GM19023 (cell line): ENCODE measurements at regions not wholly inside any gene's neighbourhood (a gene's known extent, or its start where the extent isn't known, plus 50 kb on each side); places are given as distances from the start of the nearest gene placed in this dataset.
"Not testable (repeated sequence)": the region's sequence is repeated elsewhere in the genome, so short reads cannot be mapped to it uniquely, and the experiment has no call there.

Experiments
- ATAC-seq: cut with Tn5 transposase; IDR thresholded peaks from one replicate; pipeline ENCODE4 v1.9.1; 2021; ENCODE audit warnings: mild to moderate bottlenecking, moderate library complexity; ENCODE audit not compliant: unreplicated experiment

DNA sequence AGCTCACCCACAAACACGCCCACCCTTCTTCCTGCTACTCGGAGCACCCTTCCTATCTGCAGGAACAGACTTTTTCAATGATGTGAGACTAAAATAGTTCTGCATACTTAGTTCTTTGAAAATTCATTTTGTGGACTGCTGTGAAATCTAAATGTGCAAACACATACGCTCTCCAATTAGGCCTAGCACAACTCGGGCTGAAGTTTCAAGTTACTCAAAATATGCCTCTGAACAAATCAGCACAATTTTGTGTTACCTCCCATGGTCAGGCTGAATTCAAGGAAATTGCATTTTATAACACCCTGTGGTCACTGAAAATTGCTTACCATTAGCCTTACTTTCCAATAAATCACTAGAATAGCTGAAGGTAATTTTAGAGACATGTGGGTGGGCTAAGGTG lies 323.8 kb upstream of the ADCY2 start:
- no peak for ATAC-seq

DNA sequence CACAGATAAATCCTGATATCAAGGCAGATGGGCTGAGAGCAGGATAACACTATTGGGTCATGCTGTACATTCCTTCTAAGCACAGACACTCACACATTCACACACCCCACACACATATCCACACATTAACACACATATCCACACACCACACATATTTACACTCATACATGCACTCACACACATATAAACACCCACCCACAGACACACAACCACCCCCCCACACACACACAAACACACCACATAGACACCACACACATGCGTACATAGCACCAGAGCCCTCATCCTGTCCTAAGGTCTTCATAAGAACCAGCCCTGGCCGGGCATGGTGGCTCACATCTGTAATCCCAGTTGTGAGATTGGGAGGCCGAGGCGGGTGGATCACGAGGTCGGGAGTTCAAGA lies 322.3 kb upstream of the ADCY2 start:
- ATAC-seq: no peak

DNA sequence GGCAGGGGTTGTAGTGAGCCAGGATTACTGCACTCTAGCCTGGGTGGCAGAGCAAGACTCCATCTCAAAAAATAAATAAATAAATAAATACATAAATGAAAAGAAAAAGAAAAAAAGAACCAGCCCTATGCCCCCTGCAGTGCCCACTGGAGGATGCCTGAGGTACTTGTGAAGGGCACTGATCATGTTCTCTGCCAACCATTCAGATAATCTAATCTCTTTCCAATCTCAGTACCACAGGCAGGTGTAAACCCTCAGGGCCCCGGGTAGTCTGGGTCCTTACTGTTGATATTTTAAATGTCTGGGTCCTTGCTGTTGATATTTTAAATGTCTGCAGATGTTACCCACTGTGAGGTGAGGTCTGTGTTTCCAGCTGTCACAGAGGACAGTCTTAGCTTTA lies 321.8 kb upstream of the ADCY2 start:
- no peak for ATAC-seq

DNA sequence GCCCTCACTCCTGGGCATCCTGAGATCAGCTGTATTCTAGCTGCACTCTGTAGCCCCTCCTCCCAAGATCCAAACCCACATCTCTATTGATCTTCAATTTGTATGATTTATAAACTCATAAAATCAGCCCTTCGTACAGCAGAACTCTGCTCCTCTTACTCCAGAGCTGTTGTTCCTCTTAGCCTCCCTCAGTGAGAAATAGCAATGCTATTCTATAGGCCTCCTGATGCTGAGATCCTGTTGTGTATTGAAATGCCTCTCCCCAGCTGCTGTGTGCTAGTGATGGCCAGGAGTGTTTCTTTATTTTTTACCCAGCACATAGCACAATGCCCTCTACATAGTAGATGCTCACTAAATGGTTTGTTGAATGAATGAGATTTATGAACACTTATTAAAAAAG lies 320.5 kb upstream of the ADCY2 start:
- no peak for ATAC-seq

DNA sequence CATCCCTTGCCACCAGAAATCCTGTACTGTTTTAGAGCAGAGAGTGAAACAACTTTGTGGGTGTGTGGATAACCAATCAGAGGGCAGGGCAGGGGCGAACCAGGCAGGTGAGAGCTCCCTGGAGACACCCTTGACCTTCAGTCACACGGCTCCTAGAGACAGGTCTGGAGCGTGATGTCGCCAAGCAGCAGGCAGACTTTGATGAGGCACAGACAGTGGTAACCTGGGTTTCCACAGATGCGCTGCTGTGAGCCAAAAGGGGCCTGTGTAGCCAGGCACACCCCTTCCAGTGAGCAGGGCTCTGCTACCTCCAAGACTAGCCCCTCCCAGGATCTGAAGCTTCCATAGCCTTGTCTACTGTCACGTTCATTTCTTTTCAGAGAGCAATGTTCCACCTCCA lies 317.8 kb upstream of the ADCY2 start:
- ATAC-seq: no peak

DNA sequence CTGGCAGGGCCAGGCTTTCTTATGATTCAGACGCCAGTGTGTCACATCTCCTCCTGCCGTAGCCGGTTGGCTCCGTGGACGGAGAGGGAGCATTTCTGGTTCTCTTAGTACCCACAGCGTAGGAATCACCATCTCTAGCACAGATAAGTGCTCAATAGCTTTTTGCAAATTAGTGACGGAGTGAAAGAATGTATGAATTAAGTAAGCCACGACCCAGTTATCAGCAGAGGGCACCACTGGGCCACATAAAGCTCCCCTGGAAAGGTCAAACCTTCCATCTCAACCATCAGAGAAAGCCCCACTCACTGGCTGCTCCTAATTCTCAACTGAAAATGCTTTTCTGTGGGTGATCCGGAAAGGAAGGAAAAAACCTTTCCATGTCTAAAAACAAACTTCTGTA lies 317.0 kb upstream of the ADCY2 start:
- no peak for ATAC-seq

DNA sequence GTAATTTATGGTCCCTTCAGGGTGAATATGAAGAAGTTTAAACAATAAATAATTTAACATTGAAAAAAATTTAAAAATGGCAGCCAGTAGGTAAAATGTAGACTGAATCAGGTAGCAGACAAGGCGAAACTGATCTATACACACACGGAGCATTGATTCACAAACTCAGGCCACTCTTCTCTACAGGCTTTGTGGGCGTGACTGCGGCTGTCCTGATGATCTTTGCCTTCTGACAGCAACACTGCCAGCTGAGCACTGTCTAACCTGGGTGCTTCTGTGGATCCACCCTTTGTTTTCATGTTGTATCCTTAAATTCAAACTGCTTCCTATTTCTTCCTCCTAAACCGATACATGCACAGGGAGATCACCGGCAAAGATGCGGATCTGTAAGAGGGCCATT lies 315.4 kb upstream of the ADCY2 start:
- ATAC-seq: no peak

DNA sequence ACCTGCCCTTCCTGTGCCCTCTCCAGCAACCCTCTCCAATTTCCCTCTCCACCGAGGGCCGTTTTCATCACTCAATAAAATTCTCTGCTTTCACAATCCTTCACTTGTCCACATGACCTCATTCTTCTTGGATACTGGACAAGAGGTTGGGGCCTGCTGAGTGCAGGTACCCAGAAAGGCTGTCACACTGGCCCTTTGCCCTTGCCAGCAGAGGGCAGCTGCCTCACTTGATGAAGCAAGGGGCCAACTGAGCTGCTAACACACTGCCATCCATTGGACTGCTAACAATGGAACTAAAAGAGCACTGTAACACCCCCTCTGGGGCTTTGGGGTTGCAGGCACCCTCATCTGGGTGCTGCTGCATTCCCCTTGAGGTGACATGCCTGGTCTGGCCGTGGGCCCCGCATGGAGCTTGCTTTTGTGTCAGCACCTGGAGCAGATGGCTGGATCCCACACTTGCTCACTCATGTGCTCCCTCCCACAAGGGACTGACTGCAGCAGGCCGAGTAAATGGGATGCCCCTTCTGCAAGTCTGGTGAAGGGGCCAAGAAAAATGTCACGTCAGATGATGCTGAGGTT lies 308.1 kb upstream of the ADCY2 start:
- ATAC-seq: no peak

DNA sequence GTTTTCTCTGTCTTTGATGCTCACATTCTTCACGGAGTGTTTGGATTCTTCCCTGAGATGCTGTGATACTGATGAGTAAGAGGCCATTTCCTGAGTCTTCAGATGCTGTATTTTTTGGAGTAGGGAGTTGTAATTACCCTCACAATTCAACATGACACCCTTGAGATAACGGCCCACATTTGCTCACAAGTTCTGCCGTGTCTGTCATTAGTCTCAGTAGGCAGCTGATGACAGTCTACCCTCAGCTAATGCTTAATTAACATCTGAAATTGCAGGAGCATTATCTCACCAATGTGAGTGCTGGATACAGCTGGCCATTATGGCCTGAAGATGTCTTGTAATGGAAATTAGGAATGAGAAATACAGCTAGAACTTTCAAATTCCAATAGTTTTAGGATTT lies 307.1 kb upstream of the ADCY2 start:
- ATAC-seq: no peak

DNA sequence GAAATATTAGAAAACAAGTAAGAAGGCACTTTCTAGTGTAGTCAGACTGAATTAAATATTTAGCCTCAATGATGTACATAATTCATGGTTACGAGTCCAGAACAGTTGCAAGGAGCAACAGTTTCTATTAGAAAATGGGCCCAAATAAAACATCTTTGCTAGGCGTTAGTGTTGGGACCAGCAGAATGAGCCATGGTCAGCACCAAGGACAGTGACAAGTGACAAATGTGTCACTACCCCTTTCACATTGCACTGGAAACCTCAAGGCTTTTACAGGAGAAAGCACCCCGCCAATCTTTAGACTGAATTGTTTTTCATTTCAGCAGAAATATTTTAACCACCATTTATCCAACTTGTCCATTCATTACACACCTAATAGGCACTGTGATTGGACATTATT lies 301.3 kb upstream of the ADCY2 start:
- no peak for ATAC-seq

DNA sequence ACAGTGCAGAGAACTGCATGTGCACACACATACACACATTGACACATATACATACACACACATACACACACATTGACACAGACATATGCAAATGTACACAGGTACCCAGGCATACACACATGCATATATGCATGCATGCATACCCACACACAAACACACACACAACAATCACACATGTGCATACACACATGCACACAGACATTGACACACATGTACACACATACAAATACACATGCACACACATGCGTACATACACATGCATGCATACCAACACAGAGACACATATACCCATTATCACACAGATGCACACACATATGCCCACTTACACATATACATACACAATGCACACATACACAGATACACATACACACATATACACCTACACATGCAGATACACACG lies 299.6 kb upstream of the ADCY2 start:
- no peak for ATAC-seq

DNA sequence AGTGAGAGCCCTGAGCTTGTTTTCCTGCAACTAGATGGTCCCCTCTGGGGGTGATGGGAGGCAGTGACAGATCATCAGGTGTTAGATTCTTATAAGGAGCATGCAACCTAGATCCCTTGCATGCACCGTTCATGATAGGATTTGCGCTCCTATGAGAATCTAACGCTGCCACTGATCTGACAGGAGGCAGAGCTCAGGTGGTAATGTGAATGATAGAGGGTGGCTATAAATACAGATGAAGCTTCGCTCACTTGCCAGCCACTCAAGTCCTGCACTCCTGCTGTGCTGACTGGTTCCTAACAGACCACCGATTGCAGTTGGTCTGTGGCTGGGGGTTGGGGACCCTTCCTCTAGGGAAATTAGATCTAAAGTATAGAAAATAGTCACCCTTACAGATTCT lies 290.6 kb upstream of the ADCY2 start:
- ATAC-seq: no peak

DNA sequence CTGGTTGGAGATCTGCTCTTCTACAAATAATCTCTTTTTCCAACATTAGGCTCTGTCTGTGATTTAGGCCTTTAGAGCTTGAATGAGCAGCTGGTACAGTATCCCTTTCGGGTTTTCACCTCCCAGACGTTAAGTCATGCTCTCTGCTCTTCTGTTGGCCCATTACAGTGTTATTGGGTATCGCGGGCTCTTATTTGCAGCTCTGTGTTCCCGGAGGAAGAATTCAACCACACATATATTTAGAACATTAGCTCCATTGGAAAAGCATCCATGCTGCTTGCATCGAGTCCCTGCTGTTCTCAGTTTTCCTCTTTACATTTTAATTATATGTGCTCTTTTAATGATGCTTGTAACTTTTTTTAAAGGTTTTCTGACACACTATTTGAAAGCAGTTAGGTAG lies 278.0 kb upstream of the ADCY2 start:
- ATAC-seq: no peak

DNA sequence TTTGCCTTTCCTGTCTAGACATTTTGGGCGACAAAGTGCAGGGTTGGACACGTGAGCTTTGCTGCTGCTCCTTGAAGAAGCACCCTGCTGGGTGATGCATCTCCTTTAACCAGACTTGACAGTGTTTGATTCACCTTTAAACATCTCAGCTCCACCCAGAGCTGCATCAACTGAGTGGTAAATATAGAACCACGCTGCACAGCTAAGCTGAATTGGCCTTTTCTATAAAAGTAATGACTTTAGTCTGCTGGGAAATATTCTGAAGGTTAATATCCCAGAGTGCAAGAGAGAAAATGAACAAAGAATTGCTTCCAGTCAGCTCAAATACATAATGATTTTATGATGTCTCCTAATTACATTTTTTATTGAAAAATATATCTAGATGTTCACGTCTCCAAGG lies 264.3 kb upstream of the ADCY2 start:
- ATAC-seq: no peak

DNA sequence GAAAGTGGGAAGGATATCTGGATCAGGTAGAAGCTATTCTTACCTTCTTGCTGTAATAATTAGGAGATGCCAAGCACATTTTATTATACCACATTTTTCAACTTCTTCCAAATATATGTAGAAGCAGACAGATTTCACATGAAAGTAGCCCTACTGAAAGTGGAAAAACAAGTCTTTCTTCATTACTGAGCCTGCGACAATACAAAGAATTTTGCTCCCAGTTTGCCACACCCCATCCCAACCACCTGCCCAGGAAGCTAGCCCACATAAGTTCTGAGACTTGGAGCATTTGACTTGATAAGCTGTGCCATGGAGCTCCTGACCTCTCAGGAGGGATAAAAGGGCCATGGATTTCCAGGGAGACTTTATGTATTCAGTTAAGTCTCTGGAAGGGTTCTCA lies 249.1 kb upstream of the ADCY2 start:
- no peak for ATAC-seq

DNA sequence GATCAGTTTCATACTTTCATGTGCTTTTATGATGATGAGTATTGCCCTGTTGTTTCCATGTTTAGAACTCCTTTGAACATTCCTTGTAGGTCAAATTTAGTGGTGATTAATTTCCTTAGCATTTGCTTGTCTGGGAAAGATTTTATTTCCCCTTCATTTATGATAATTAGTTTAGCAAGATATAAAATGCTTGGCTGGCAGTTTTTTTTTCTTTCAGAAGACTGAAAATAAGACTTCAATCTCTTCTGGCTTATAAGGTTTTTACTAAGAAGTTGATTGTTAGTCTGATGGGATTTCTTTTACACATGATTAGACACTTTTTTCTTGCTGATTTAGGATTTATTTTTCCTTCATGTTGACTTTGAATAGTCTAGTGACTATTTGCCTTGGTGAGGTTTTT lies 238.9 kb upstream of the ADCY2 start:
- no peak for ATAC-seq

DNA sequence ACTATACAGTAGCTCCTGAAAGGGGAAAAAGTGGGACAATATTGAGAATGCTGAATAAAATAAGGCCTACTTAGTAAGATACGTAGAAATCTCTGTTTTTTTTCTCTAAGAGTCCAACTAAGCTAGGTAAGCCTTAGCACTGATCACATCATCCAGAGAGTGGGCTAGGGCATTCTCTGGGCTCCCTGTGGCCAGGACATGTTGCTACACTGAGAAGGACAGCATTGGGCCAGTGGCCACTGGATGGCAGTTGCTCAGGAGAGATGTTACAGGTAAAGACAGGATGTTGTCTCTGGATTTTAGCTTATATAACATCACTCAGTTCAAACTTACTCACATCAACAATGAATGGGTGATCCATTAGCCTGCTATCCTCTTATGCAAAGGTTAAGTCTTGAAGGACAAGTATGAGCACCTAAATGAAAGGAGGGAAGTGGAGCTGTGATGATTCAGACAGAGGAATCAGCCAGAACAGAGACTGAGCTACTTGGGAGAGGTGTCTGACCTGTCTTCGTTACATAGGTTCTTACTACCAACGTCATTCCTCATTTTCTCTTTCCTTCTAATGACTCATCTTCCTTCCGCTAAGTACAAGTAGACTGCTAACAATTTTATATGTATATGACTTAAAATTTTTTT lies 226.6 kb upstream of the ADCY2 start:
- ATAC-seq: no peak

DNA sequence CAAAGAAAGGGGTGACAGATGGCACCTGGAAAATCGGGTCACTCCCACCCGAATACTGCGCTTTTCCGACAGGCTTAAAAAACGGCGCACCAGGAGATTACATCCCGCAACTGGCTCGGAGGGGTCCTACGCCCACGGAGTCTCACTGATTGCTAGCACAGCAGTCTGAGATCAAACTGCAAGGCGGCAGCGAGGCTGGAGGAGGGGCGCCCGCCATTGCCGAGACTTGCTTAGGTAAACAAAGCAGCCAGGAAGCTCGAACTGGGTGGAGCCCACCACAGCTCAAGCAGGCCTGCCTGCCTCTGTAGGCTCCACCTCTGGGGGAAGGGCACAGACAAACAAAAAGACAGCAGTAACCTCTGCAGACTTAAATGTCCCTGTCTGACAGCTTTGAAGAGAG lies 225.2 kb upstream of the ADCY2 start:
- ATAC-seq: not testable (repeated sequence)

DNA sequence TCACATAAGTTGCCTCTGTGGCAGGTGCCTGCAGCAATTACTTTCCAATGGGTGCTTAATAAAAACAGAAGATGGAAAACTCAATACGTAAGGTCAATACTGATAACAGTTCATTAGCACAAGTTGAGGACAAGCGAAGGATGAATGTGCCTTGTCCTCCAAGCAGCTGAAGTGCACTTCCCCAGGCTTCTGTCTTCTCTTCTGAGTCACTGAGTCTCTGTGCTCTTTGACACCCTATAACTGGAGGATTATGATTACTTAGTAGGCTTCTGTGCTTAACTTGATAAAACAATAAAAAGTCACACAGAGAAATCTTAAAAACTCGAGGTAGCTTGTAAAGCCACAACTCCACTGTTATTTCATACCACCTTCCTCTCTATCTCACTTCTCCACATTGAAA lies 216.6 kb upstream of the ADCY2 start:
- ATAC-seq: no peak

DNA sequence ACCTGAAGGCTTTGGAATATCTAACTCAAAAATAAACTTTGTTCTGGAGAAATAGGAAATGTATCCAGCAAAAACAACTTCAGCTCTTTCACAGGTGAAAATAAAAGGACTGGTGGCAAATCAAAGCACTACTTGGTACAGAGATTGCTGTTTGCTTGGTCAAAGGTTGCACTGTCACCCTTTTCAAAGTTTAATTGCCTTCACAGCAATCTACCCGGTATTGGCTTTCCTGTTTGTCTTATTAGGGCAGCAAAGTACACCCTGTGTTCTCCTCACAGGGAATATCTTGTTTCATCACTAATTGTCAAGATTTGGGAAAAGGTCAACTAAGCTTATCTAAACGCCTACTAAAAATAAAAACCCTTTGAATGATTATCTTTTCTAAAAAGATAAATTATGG lies 214.1 kb upstream of the ADCY2 start:
- no peak for ATAC-seq

DNA sequence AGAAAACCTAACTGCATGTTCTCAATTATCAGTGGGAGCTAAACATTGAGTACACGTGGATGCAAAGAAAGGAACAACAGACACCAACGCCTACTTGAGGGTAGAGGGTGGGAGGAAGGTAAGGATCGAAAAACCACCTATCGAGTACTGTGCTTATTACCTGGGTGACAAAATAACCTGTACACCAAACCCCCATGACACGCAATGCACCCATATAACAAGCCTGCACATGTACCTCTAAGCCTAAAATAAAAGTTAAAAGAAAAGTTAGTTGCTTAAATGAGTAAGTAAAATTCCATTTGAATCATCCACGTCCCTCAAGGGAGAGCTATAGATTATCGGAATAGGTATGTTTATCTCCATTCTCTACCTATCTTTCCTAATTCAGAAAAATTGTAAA lies 210.2 kb upstream of the ADCY2 start:
- no peak for ATAC-seq

DNA sequence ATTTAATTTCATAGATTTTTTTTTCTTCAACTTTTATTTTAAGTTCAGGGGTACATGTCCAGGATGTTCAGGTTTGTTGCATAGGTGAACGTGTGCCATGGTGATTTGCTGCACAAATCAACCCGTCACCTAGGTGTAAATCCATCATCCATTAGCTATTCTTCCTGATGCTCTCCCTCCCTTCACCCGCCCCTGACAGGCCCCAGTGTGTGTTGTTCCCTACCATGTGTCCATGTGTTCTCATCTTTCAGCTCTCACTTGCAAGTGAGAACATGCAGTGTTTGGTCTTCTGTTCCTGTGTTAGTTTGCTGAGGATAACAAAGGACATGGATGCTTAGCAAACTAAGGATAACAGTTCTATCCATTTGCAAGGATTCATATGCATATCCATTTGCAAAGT lies 209.1 kb upstream of the ADCY2 start:
- no peak for ATAC-seq

DNA sequence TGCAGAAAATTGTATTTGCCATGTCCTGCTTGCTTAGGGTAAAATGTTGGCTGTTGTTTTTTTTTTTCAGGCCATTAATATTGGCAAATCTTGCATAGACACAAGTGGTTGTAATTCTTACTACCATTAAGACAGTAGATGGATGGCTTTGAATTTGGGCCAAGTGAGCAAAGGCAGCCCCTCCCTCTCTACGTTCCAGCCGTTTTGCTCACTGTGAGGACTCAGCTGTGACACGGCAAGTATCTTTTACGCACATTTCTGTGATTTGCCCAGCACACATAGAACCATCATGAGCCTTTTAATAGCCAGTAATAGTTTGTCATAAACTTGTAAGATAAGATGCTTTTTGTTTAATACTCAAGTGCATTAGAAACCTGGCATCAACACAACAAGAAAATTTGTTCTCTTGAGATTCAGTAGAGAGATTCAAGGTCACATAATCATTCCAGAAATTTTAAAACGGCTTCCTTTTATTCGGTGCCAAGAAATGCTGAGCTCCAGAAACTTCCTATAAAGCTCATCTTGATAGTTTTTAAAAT lies 205.2 kb upstream of the ADCY2 start:
- no peak for ATAC-seq
